ENCODE measurements at regions not wholly inside any gene's neighbourhood (a gene's known extent, or its start where the extent isn't known, plus 50 kb on each side); places are given as distances from the start of the nearest gene placed in this dataset.
"Not testable (repeated sequence)": the region's sequence is repeated elsewhere in the genome, so short reads cannot be mapped to it uniquely, and the experiment has no call there.

DNA sequence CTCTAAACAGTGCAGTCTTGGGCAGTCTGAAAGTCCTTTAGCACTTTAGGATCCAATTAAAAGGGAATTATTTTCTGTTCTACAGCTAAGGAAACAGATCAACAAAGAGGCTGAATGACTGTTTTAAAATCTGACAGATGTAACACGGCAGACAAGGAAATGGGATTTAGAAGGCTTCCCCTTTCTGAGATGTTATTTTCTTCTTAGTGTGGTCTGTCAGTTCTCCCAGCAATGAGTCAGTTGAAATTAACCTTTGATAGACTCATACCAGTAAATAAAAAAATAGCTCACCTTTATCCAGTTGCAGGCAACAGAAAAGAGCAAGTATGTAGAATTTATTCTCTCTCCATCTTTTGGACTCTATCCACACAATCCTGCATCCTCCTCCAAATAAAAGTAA is 98.1 kb downstream of the NEDD1 start:
- no peak for DNase-seq (ENCODE audit: low spot score)

DNA sequence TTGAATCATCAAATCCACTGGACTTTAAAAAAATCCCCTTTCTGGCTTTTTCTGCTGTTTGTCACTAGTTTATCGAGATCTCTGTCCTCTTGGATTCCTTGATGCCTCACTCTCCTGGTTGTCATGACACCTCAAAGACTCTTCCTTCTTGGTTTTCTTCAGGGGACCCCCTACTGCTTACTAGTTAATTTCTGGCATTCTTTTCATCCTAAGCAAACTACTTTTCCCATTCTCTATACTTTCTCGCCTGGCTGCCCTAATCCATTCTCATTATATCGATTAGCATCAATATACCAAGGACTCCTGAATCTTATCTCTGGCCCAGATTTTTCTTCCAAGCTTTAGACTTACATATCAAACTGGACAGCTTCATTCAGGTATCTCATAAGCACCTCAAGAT is 98.6 kb downstream of the NEDD1 start:
- no peak for DNase-seq (ENCODE audit: low spot score)

DNA sequence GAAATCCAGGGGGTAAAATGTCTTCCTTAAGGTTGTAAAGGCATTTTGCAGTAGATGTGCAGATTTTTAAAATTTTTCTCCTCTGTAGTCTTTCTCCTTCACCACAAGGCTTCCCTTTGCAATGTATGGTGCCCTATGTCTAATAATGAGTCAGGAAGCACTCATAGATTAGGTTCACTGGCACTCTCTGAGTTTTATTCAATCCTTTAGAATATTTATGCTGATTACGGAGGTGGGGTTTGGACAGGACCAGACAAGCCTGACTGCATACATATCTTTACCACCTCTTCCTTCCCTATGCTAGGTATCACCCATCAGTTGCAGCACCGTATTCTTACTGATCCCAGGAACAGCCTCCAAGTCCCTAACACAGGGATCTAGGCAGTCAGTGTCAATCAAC is 99.5 kb downstream of the NEDD1 start:
- DNase-seq (ENCODE audit: low spot score), result no peak

DNA sequence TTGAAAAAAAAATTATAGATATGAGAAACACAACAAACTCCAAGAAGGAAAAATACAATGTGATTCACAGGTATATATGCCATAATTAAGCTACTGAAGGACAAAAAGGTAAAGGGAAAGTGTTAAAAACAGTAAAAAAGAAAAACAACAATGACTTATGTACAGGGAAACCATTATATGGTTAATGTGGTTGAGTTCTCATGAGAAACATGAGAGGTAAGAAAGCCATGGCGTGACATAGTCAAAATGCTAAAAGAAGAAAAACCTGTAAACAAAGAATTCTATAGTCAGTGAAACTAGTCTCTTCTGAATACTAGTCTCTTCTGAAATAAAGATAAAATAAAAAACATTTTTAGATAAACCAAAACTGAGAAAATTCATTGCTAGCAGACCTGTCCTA is 109.1 kb downstream of the NEDD1 start:
- no peak for DNase-seq (ENCODE audit: low spot score)

DNA sequence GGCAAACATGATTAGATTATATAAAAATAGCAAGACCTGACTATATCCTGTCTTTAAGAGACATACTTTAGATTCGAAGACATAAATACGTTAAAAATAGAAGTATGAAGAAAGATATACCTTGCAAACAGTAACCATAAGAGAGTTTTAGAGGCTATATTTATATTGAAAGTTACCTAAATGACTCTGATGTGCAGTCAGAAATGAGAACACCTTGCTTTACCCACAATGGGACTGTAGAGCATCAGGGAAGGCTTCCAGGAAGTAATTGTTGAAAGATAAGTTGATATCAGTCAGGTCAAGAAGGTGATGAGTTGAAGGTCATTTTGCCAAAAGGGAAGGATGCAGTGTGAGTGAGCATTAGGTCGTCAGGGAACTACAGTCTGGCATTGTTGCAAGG is 110.2 kb downstream of the NEDD1 start:
- no peak for DNase-seq (ENCODE audit: low spot score)

DNA sequence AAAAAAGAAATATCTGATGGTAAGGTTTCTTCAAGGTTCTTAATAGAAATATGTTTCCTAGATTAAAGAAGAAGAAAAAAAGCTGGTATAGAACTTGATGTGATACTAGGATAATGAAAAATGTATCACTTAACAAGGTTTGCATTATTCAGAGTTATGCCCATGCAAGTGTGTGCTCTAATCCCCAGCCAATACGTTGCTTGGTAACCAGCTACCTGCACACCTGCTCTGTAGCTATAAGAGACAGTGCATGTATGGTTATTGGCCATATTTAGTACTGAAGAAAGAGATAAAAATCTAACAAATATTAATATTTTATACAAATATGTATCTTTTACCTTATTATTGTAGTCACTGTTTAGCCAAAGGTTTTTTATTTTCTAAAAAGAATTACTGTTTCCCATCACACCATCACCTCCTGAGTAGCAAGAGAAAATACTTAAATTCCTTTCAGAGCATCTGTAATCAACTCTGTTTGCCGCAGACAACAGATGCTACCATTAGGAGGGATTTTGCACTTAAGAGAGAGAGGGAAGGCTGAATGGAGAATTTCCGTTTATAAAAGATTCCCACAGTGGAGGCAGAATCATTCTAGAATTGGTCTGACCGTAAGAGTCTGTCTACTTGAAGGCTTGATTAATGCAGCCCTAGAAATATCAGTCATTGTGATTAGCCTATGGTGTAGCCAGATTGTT is 115.6 kb downstream of the NEDD1 start:
- DNase-seq (ENCODE audit: low spot score), result no peak

DNA sequence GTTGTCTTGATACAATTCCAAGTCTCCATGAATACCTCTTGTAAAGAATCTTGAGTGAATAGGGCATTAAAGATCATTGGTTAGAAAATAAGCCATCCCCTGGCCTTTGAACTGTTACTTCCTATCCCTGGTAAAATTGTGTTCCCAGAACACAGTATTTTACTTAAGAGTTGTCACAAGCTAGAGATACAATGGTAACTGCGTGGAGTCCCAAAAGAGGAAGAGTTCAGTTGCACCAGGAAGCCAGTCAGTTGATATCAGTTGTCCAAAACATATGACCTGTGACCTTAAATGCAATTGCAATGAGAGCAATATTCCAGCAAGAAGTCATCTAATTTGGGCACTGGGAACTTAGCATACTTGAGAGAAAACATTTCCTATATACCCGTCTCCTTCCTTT is 117.3 kb downstream of the NEDD1 start:
- no peak for DNase-seq (ENCODE audit: low spot score)

DNA sequence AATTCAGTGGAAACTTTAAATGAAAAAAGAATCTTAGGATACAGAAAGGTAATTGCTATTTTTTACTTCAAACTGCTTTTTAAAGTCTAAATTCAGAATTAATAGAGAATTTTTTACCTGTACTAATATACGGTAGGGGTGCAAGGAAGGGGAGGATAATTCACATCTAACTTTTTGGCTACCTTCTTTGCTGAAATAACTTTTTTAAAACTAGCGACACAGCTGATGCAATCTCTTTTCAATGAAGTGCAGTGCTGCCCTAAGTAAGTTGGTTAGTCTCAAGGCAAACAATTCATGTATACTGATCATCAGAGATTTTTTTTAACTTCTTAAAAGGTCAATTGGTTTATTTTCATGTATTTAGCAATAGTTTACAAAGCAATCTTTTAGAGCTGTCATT is 119.8 kb downstream of the NEDD1 start:
- no peak for DNase-seq (ENCODE audit: low spot score)

DNA sequence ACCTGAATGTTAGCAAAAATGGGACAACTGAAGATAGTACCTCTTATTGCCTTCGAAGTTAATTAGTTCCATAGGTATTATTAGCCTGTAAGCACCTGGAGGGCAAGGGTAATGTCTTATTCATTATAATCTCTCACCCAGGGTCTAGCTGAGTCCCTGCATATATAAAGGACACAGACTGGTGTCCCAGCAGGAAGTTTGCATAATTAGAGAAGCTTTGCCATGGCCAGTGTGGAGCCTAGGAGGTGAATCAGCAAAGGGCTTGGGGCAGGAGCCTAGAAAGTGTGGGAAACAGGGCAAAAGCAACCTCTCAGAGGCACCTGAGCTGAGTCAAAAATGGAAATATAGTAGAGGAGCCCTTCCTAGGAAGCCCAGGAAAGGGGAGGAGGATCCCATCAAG is 120.4 kb downstream of the NEDD1 start:
- DNase-seq (ENCODE audit: low spot score), result no peak

DNA sequence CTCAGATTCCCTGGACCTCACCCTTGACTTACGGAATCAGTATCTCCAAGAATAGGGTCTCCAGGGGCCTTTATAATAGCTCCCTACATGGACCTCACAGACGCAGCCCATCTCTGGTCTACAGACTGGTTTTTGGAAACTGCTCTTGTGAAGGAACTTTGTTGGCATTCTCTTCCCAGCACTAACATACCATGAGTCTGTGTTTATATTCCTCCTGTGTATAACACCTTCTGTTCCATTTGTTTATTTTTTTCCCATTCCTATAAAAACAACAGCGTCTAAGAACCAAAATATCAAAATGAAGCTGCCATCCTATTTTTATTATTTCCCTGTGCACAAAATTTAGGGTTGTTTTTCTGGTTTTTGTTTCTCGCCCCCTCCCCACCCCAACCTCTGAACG is 131.1 kb downstream of the NEDD1 start:
- DNase-seq (ENCODE audit: low spot score), result no peak

DNA sequence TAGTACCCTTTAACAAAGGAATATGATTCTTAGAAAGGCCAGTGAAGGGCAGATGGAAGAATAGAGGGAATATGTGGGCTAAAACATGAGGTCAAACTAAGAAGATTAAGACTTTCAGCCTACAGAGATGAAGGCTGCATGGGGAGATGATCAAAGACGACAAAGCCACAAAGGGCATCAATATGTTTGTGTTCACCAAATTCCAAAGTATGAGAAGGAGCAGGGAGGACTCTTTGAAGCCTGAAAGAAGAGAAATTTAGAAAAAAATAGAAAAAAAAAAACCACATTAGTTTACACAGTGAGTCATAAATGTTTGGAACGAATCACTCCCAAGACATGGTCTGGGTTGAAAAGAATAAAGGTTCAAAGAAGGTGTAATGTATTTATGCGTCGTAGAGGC is 131.8 kb downstream of the NEDD1 start:
- DNase-seq (ENCODE audit: low spot score), result no peak

DNA sequence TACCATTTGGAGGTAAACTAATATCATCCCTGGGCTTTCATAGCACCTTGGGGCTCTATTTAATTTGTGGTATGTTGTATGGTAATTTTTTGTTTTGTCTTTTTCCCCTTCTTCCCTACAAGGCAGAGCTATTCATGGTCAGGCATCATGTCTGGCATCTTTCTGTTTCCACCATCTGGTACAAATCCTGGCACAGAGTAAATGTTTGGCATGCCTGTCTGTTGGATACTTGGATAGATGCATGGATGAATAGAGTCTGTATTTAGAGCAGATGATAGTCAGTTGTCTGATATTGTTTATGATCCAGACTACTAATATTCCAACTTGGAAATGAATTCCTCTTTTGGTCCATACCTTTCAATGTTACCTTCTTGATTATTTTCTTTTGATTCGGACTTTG is 139.8 kb downstream of the NEDD1 start:
- no peak for DNase-seq (ENCODE audit: low spot score)

DNA sequence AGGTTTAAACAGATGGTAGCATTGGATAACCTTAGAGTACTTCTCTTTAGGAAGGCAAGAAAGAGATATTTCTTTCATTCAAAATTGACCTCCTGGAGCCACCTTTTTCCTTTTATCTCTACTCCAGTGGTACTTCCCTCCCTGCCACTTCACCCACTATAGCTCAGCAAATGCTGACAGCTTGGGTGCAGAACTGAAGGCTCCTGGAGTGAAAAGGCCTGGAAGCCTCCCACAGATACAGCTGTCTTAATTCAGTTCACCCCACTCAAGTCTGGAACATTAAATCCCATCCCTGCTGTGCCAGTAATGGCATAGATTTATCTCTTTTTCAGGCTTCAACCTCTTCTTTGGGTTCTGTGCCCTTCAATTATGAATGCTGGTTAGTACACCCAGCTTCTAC is 140.3 kb downstream of the NEDD1 start:
- no peak for DNase-seq (ENCODE audit: low spot score)

DNA sequence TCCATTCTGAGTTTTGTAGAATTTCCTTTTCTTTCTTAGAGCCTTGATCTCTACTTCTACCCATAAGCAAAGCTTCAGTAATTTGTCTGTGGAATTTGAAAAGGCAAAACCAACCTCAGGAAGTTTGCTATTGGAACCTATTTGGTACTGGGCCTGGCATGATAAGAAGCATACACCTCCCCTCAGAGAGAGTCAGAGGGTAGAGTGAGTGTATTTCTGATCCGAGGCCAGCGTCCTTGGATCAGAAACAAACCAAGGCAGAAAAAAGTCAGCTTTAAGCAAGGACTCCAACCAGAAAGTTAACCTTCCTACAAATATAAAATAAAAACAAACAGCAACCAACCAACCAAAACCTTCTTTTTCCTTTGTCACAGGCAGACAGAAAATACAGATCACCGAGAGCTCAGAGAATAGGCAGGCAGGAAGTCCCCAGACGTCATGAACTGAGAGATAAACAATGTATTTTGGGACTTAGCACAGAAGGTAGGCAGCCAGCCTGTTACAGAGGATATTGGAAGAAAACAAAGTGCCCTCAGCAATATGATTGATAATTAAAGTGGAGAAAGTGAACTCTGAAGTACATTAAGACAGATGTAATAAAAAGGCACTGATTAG is 141.5 kb downstream of the NEDD1 start:
- no peak for DNase-seq (ENCODE audit: low spot score)

DNA sequence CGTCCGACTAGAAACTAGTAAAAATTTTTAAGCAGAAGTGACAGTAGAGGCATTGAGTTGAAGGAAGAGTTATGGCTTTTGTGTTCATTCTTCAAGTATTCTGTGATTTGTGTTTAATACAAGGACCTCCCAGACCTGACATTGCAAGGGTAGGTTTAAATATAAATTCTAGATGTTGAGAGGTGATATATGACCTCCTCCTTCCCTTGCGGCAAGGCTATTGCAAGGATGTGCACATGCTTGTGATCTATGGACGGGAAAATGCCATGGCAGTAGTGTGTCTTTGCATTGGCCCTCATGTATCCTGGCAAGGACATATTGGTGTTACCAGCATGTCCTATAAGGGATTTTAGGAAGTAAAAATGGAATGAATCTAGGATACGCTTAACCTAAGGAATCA is 143.5 kb downstream of the NEDD1 start:
- no peak for DNase-seq (ENCODE audit: low spot score)

DNA sequence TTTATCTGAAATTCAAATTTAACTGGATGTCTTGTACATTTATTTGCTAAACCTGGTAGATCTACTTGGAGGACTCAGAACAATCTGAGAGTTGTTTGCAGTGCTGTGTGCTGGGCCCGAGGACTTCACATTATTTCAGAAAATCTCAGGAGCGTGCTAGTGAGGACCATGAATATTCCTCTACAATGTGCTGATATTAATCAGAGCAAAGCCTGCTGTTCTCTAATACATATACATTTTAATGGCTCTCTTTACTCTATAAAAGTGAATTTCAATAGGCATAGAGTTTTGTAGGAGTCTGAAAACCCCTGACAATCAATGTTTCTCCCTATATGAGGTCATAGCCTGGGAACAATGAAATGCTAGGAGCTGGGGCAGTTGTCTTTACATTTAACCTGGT is 144.3 kb downstream of the NEDD1 start:
- no peak for DNase-seq (ENCODE audit: low spot score)

DNA sequence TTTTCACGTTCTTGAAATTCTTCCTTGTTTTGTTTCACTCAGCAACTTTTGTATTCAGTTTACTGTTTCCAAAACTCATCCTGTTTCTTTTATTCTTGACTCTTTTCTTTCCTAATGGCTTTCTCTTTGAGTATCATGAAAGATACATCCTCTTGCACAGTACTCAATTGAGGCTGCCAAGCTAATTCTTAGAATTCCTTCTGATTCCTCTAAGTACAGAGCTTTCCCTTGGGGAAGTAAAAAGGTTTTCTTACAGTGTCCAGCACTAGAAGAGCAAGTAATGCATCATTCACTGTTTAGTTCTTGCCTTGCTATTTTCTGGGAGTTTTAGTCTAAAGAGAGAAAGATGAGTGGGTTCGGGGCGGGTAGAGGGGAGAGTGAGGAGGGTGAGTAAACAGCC is 154.1 kb downstream of the NEDD1 start:
- no peak for DNase-seq (ENCODE audit: low spot score)

DNA sequence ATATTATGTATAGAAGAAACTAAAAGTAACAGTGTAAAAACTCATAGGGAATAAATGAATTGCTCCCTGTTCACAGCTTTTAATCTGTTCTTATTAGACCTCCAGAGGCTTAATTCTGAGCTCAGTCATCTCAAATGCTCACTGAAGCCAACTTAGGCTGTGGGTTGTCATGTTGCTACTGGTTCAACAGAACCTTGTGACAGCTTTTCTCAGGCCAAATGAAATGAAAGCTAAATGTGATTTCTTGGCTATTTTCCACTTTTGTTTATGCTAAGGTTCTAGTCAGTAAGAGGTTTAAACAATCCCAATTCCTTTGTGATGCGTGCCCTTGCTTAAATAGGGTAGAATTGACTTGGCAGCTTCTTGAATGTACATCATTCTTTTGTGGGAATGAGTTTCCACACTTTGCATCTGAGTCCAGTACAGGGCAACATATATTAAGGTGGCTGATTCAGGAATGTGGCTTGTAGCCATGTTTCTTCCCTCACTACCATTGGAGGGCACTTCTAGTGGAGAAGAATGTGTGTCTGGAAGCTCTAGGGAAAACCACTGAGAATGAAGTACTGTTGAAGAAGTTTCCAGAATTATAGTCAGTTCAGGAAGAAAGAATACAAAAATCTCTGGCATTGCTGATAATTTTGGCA is 156.4 kb downstream of the NEDD1 start:
- no peak for DNase-seq (ENCODE audit: low spot score)

DNA sequence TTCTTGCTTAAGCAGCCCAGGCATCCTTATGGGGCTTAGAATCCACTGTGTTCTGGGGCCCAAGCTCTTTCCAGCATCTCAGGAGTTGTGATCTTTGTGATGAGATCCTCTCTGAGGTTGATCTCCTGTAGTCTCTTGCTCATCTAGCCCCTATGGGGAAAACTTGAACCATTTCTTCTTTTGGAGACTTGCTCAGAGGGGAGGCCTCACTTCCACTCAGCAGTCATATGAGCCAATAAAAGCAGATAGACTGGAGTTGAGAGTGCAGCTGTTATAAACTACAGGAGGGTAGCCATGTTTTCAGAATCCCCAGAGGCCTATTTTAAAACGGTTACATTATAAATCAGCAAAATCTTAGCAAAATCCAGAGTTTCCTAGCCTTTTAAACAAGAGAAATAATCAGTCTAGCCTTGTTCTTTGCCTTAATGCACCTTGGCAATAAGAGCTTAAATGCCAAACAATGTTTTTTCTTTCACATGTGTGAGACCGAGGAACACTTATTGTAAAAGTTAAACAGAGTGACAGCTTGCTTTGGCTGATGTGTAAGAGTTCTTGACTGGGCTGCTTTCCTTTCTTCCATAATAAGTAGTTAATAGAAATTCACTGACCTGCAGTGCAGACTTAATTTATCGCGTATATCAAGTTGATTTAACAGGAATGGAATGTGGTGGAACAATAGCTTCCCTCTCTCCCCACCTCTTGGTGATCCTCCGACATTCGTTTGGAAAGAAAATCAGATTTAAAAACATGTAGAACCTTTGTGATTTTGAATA is 168.3 kb downstream of the NEDD1 start:
- DNase-seq (ENCODE audit: low spot score), result no peak

DNA sequence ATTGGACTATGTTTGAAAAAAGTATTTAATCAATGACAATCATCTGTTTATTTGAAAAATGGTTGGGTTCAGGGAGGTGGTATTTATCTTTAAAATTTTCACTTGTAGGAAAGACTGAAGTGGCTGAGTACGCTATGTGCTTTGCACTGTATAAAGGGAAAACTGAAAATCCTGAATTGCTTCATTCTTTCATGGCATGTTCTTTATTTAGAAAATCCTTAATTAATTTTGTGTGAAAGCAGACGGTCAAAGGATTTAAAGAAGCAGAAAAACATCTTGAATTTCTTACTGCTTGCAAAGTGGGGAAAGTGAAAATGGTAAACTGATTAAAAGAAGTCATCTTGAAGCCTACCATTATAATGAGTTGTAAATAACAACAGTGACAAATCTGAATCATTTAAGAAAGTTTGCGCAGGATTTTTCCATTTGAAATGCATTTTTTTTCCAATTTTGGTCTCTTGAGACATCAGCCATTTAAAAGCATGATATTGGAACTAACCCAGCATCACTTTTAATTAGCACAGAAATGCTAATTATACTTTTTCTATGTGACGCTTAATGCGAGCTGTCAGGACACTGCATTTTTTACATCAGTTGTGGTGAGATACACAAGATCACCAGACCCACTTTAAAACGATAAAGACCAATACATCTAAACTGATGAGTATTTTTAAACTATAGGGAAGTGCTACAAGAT is 169.0 kb downstream of the NEDD1 start:
- no peak for DNase-seq (ENCODE audit: low spot score)

DNA sequence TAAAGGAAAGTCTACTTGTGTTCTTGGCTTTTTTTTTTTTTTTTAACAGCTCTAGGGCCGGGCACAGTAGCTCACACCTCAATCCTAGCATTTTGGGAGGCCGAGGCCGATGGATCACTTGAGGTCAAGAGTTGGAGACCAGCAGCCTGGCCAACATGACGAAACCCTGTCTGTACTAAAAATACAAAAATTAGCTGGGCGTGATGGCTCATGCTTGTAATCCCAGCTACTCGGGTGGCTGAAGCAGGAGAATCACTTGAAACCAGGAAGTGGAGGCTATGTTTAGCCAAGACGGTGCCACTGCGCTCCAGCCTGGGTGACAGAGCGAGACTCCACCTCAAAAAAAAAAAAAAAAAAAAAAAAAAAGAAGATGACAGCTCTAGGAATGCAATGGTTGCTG is 169.9 kb downstream of the NEDD1 start:
- DNase-seq (ENCODE audit: low spot score), result not testable (repeated sequence)

DNA sequence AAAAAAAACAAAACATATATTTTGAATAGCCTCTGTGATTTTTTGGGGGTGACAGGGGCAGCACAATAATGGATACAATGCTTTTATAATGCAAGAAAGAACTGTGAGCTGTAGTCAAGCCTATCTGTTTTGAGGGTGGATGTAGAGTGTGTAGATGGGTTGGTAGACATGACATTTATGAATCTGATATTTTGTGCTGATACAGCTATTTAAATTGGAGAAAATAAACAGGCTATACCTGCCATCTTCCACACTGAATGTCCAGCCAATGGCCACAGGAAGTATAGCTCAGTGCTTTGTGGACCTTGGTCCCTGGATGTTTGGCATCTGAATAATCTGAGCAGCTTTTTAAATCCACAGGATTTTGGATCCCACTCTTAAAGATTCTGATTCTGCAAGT is 175.0 kb downstream of the NEDD1 start:
- no peak for DNase-seq (ENCODE audit: low spot score)

Measured in ureter (tissue), 1 donor.